ENCODE measurements at regions not wholly inside any gene's neighbourhood (a gene's known extent, or its start where the extent isn't known, plus 50 kb on each side); places are given as distances from the start of the nearest gene placed in this dataset.

- Mint-ChIP-seq H3K4me1 (ENCODE audit: low read depth, unreplicated experiment) (peaks cover 11% of the 10 kb centered on the region), H3K36me3 (ENCODE audit: insufficient read depth, unreplicated experiment) (no peaks in the 10 kb centered on the region), H3K4me3 (ENCODE audit: unreplicated experiment) (no peak overlapping the region), H3K27me3 (ENCODE audit: insufficient read depth, unreplicated experiment) (no peaks in the 10 kb centered on the region), H3K9me3 (ENCODE audit: unreplicated experiment) (no peaks in the 10 kb centered on the region), H3K27ac (ENCODE audit: unreplicated experiment) (no peak overlapping the region)
- Histone ChIP-seq H3K9me3 (no peaks in the 10 kb centered on the region), H3K27me3 (replicated peaks; ENCODE audit: control insufficient read depth, insufficient read depth, low read length) (no peaks in the 10 kb centered on the region), H3K4me1 (peaks cover 10% of the 10 kb centered on the region), H3K4me3 (ENCODE audit: low read depth, low read length) (no peak overlapping the region), H3K36me3 (ENCODE audit: control insufficient read depth, insufficient read depth, low read length) (no peaks in the 10 kb centered on the region)
- CTCF ChIA-PET: no interaction called here
- intact Hi-C loops (cut with micrococcal nuclease; ENCODE audit: unreplicated experiment): loop anchor here (10.0 kb wide), 1 partner anchor 119 kb away; the partner anchor contains the start of gene GLI2
- POLR2A ChIA-PET: no interaction called here
- TF ChIP-seq CTCF (IDR thresholded peaks at IDR 0.05; ENCODE audit: insufficient read depth in 1 of 2, low read depth in 1 of 2, low read length in 1 of 2, severe bottlenecking in 1 of 2, unreplicated experiment in 1 of 2): no peak
- DNase-seq: peak in 1 of 2 experiments; percentile 5
- no TSS peak for BruUV-seq (replicated peaks)
Observed at GRCh38 chr2:120853306-120854013, 117.8 kb downstream of the GLI2 start.

- peak in 1 of 2 experiments; percentile 19 for DNase-seq
- intact Hi-C loops (cut with micrococcal nuclease; ENCODE audit: unreplicated experiment): loop anchor here (10.0 kb wide), 1 partner anchor 119 kb away; the partner anchor contains the start of gene GLI2
- no TSS peak for BruUV-seq (replicated peaks)
- H3K27me3 ChIP-seq (replicated peaks; ENCODE audit: control insufficient read depth, insufficient read depth, low read length): no peaks in the 10 kb centered on the region
- Mint-ChIP-seq H3K4me3 (ENCODE audit: unreplicated experiment) (no peak overlapping the region), H3K27ac (ENCODE audit: unreplicated experiment) (no peak overlapping the region), H3K27me3 (ENCODE audit: insufficient read depth, unreplicated experiment) (no peaks in the 10 kb centered on the region), H3K4me1 (ENCODE audit: low read depth, unreplicated experiment) (peaks cover 11% of the 10 kb centered on the region), H3K36me3 (ENCODE audit: insufficient read depth, unreplicated experiment) (no peaks in the 10 kb centered on the region), H3K9me3 (ENCODE audit: unreplicated experiment) (no peaks in the 10 kb centered on the region)
- peaks cover 10% of the 10 kb centered on the region for H3K4me1 ChIP-seq
- ChIA-PET CTCF (no interaction called here), POLR2A (no interaction called here)
- H3K9me3 ChIP-seq: no peaks in the 10 kb centered on the region
- H3K36me3 ChIP-seq (ENCODE audit: control insufficient read depth, insufficient read depth, low read length): no peaks in the 10 kb centered on the region
- no peak for TF ChIP-seq CTCF (IDR thresholded peaks at IDR 0.05; ENCODE audit: insufficient read depth in 1 of 2, low read depth in 1 of 2, low read length in 1 of 2, severe bottlenecking in 1 of 2, unreplicated experiment in 1 of 2)
- H3K4me3 ChIP-seq (ENCODE audit: low read depth, low read length): no peak overlapping the region
Observed at GRCh38 chr2:120854014-120854620, 118.4 kb downstream of the GLI2 start.

DNA sequence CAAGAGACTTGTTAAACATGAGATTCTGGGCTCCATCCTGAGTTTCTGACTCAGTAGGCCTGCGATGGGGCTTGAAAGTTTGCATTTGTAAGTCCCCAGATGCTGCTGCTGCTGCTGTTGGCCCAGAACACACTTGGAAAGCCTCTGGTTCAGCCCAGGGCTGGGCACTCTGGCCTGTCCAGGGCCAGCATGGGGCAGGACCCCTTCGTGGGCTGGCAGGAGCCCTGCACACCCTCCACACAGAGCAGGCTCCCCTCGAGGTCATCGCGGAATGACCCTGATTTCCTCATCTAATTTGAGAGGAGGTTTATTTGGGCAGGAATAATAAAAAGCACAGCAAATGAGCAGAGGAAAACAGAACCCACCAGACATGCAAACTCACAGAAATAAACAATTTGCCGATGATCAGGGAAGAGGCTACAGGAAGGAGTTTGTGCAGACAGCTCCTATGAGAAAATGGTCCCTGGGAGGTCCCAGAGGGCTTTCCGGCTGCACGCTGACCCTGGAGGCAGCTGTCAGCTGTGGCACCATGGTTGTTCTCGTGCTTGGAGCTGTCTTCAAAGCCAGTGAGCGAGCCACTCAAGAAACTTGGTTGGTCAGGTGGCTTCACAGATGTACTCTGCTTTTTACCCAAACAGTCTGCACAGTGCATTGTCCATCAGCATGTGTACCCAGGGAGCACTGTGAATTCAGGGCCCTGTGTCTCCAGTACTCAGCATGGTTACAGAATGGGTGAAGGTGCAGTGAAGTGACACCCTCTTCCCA, 119.3 kb downstream of the GLI2 start:
- intact Hi-C loops (cut with micrococcal nuclease; ENCODE audit: unreplicated experiment): loop anchor here (10.0 kb wide), 1 partner anchor 120 kb away; the partner anchor contains the start of gene GLI2
- CTCF ChIA-PET: no interaction called here

More for the DNA sequence above, 119.3 kb downstream of the GLI2 start:
- DNase-seq: peak in 1 of 2 experiments; percentile 10
- POLR2A ChIA-PET: no interaction called here
- Mint-ChIP-seq H3K27ac (ENCODE audit: unreplicated experiment) (no peak overlapping the region), H3K36me3 (ENCODE audit: insufficient read depth, unreplicated experiment) (no peaks in the 10 kb centered on the region), H3K4me1 (ENCODE audit: low read depth, unreplicated experiment) (peaks cover 11% of the 10 kb centered on the region), H3K27me3 (ENCODE audit: insufficient read depth, unreplicated experiment) (no peaks in the 10 kb centered on the region), H3K9me3 (ENCODE audit: unreplicated experiment) (no peaks in the 10 kb centered on the region), H3K4me3 (ENCODE audit: unreplicated experiment) (no peak overlapping the region)
- Histone ChIP-seq H3K27me3 (replicated peaks; ENCODE audit: control insufficient read depth, insufficient read depth, low read length) (no peaks in the 10 kb centered on the region), H3K9me3 (no peaks in the 10 kb centered on the region), H3K36me3 (ENCODE audit: control insufficient read depth, insufficient read depth, low read length) (no peaks in the 10 kb centered on the region), H3K4me3 (ENCODE audit: low read depth, low read length) (no peak overlapping the region), H3K4me1 (peaks cover 10% of the 10 kb centered on the region)
- no peak for TF ChIP-seq CTCF (IDR thresholded peaks at IDR 0.05; ENCODE audit: insufficient read depth in 1 of 2, low read depth in 1 of 2, low read length in 1 of 2, severe bottlenecking in 1 of 2, unreplicated experiment in 1 of 2)
- no TSS peak for BruUV-seq (replicated peaks)

Data from Caco-2 (cell line).